Breast epithelium (tissue), 4 donors: ENCODE measurements at regions not wholly inside any gene's neighbourhood (a gene's known extent, or its start where the extent isn't known, plus 50 kb on each side); places are given as distances from the start of the nearest gene placed in this dataset.

Source experiments
- DNase-seq, 2 donors: peaks; one replicate each; pipeline ENCODE4 v3.0.0-alpha.2; 2019; ENCODE audit warnings: low spot score in 2 of 2
- H3K27ac ChIP-seq, 2 donors: fragments of 200-600 bp; sonication (generic) in 1 of 2; one replicate each; pipeline ENCODE4 v1.5.1; 2016 to 2019; ENCODE audit warnings: mild to moderate bottlenecking in 1 of 2
- H3K27me3 ChIP-seq, 2 donors: fragments of 200-600 bp; sonication (generic) in 1 of 2; one replicate each; pipeline versions ENCODE4 v1.5.1 to v1.6.0; 2017 to 2019; ENCODE audit warnings: control low read depth in 1 of 2, mild to moderate bottlenecking in 1 of 2
- H3K36me3 ChIP-seq: fragments of 200-600 bp; one replicate; pipeline ENCODE4 v1.5.1; 2019
- H3K4me1 ChIP-seq, 2 donors: fragments of 200-600 bp; sonication (generic); one replicate each; pipeline ENCODE4 v1.5.1; 2016 to 2019; ENCODE audit warnings: control low read depth in 1 of 2
- H3K4me3 ChIP-seq, 3 donors: fragments of 200-600 bp; sonication (generic); 1 replicate in 2 of 3; 2 replicates in 1 of 3; pipeline ENCODE4 v1.5.1; 2016 to 2019; ENCODE audit warnings: mild to moderate bottlenecking in 3 of 3, moderate library complexity in 2 of 3
- H3K9me3 ChIP-seq, 2 donors: fragments of 200-600 bp; sonication (generic) in 1 of 2; one replicate each; pipeline ENCODE4 v1.5.1; 2016 to 2019; ENCODE audit warnings: control low read depth in 1 of 2
- CTCF ChIP-seq, 3 donors: fragments of 450-650 bp; IDR thresholded peaks; one replicate each; pipeline ENCODE4 v1.5.1; 2016 to 2017; ENCODE audit warnings: antibody characterized with exemption in 3 of 3, mild to moderate bottlenecking in 3 of 3, moderate library complexity in 3 of 3
- POLR2A ChIP-seq: fragments of 450-650 bp; IDR thresholded peaks from one replicate; pipeline ENCODE4 v1.6.1; 2016; ENCODE audit warnings: antibody characterized with exemption, mild to moderate bottlenecking, moderate library complexity
- POLR2AphosphoS5 ChIP-seq, 3 donors: sonication (generic); formaldehyde crosslinking; IDR thresholded peaks; one replicate each; pipeline ENCODE4 v1.6.1; 2017; ENCODE audit warnings: antibody characterized with exemption in 3 of 3
- intact Hi-C: fragments of 100-400 bp; cut with DNase I; formaldehyde crosslinking; loops from one replicate; pipeline ENCODE4 v1.15.1; 2023; ENCODE audit warnings: low total_unique reads

GRCh38 chr1:221630236-221630635 lies 111.7 kb downstream of the DUSP10 start:
- H3K27me3 ChIP-seq: no peaks in the 10 kb centered on the region
- H3K4me3 ChIP-seq: no peak overlapping the region
- H3K27ac ChIP-seq: no peak overlapping the region
- DNase-seq: no peak
- no peaks in the 10 kb centered on the region for H3K36me3 ChIP-seq
- intact Hi-C loops: no loop called here
- no peaks in the 10 kb centered on the region for H3K4me1 ChIP-seq
- TF ChIP-seq POLR2AphosphoS5 (IDR thresholded peaks at IDR 0.05) (no peak), CTCF (IDR thresholded peaks at IDR 0.05) (no peak), POLR2A (no peak)
- no peaks in the 10 kb centered on the region for H3K9me3 ChIP-seq

- Histone ChIP-seq H3K27me3 (no peaks in the 10 kb centered on the region), H3K36me3 (no peaks in the 10 kb centered on the region), H3K4me3 (no peak overlapping the region), H3K27ac (no peak overlapping the region), H3K9me3 (no peaks in the 10 kb centered on the region), H3K4me1 (no peaks in the 10 kb centered on the region)
- intact Hi-C loops: no loop called here
- no peak for DNase-seq
- TF ChIP-seq CTCF (IDR thresholded peaks at IDR 0.05) (no peak), POLR2AphosphoS5 (IDR thresholded peaks at IDR 0.05) (no peak), POLR2A (no peak)
Measured at GRCh38 chr1:221631556-221631955, 110.3 kb downstream of the DUSP10 start.

GRCh38 chr1:221632072-221632471 lies 109.8 kb downstream of the DUSP10 start:
- Histone ChIP-seq H3K27ac (no peak overlapping the region), H3K27me3 (no peaks in the 10 kb centered on the region), H3K4me1 (no peaks in the 10 kb centered on the region), H3K4me3 (no peak overlapping the region), H3K36me3 (no peaks in the 10 kb centered on the region), H3K9me3 (no peaks in the 10 kb centered on the region)
- intact Hi-C loops: no loop called here
- TF ChIP-seq POLR2AphosphoS5 (IDR thresholded peaks at IDR 0.05) (no peak), CTCF (IDR thresholded peaks at IDR 0.05) (no peak), POLR2A (no peak)
- no peak for DNase-seq

- H3K27me3 ChIP-seq: no peaks in the 10 kb centered on the region
- no peaks in the 10 kb centered on the region for H3K36me3 ChIP-seq
- intact Hi-C loops: no loop called here
- DNase-seq: no peak
- H3K4me1 ChIP-seq: no peaks in the 10 kb centered on the region
- no peak overlapping the region for H3K27ac ChIP-seq
- H3K9me3 ChIP-seq: no peaks in the 10 kb centered on the region
- no peak for TF ChIP-seq CTCF (IDR thresholded peaks at IDR 0.05)
- TF ChIP-seq POLR2AphosphoS5 (IDR thresholded peaks at IDR 0.05): no peak
- no peak for TF ChIP-seq POLR2A
- H3K4me3 ChIP-seq: no peak overlapping the region
Measured at GRCh38 chr1:221633841-221634409, 108.0 kb downstream of the DUSP10 start.

- Histone ChIP-seq H3K4me3 (no peak overlapping the region), H3K36me3 (no peaks in the 10 kb centered on the region), H3K9me3 (no peaks in the 10 kb centered on the region), H3K27ac (no peak overlapping the region), H3K27me3 (no peaks in the 10 kb centered on the region), H3K4me1 (no peaks in the 10 kb centered on the region)
- DNase-seq: no peak
- peak in 1 of 3 donors; percentile 41 for TF ChIP-seq POLR2AphosphoS5 (IDR thresholded peaks at IDR 0.05)
- no peak for TF ChIP-seq POLR2A
- intact Hi-C loops: no loop called here
Measured at GRCh38 chr1:221634606-221635005, 107.3 kb downstream of the DUSP10 start.

- no peaks in the 10 kb centered on the region for H3K4me1 ChIP-seq
- H3K4me3 ChIP-seq: no peak overlapping the region
- intact Hi-C loops: no loop called here
- H3K27me3 ChIP-seq: no peaks in the 10 kb centered on the region
- no peak overlapping the region for H3K27ac ChIP-seq
- no peak for DNase-seq
- no peaks in the 10 kb centered on the region for H3K36me3 ChIP-seq
- TF ChIP-seq CTCF (IDR thresholded peaks at IDR 0.05) (no peak), POLR2A (no peak), POLR2AphosphoS5 (IDR thresholded peaks at IDR 0.05) (no peak)
- H3K9me3 ChIP-seq: no peaks in the 10 kb centered on the region
Measured at GRCh38 chr1:221635305-221635704, 106.6 kb downstream of the DUSP10 start.
